Transverse colon (tissue), 4 donors: ENCODE measurements at regions not wholly inside any gene's neighbourhood (a gene's known extent, or its start where the extent isn't known, plus 50 kb on each side); places are given as distances from the start of the nearest gene placed in this dataset.

Experiments used
- POLR2A ChIP-seq: fragments of 450-650 bp; IDR thresholded peaks from one replicate; pipeline ENCODE4 v1.6.1; 2016; ENCODE audit warnings: antibody characterized with exemption, mild to moderate bottlenecking, moderate library complexity
- POLR2AphosphoS5 ChIP-seq, 3 donors: sonication (generic); formaldehyde crosslinking; IDR thresholded peaks; one replicate each; pipeline ENCODE4 v1.6.1; 2016; ENCODE audit warnings: antibody characterized with exemption in 3 of 3
- TF ChIP-seq, protein P1 (sequence below), 5 experiments: fragments of 200-600 bp in 3 of 5; fragments of 450-650 bp in 2 of 5; sonication (generic) in 3 of 5; IDR thresholded peaks; 1 replicate in 2 of 5; 2 replicates in 3 of 5; pipeline ENCODE4 v1.5.1; 2016 to 2017; ENCODE audit warnings: antibody characterized with exemption in 5 of 5, inconsistent platforms in 3 of 5, mild to moderate bottlenecking in 2 of 5, moderate library complexity in 1 of 5

DNA sequence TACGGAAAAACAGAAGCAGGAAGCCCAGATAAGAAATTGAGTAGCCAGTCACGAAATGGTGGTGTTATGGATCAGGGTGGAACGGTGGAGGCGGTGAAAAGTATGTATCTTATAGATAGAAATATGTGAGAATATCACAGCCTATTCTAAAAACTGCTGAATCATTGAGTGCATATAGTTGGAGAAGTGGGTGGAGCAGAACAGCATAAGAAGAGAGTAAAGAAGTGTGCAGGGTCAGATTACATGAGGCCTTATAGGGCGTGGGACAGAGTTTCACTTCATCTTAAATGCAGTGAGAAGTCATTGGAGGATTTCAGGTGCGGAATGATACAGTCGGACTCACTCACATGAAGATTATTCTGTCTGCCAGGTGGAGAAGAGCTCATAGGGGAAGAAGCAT, 293.1 kb downstream of the TRIML1 start:
- TF ChIP-seq POLR2A (no peak), POLR2AphosphoS5 (IDR thresholded peaks at IDR 0.05) (no peak)
- TF ChIP-seq, protein P1, sequence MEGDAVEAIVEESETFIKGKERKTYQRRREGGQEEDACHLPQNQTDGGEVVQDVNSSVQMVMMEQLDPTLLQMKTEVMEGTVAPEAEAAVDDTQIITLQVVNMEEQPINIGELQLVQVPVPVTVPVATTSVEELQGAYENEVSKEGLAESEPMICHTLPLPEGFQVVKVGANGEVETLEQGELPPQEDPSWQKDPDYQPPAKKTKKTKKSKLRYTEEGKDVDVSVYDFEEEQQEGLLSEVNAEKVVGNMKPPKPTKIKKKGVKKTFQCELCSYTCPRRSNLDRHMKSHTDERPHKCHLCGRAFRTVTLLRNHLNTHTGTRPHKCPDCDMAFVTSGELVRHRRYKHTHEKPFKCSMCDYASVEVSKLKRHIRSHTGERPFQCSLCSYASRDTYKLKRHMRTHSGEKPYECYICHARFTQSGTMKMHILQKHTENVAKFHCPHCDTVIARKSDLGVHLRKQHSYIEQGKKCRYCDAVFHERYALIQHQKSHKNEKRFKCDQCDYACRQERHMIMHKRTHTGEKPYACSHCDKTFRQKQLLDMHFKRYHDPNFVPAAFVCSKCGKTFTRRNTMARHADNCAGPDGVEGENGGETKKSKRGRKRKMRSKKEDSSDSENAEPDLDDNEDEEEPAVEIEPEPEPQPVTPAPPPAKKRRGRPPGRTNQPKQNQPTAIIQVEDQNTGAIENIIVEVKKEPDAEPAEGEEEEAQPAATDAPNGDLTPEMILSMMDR (IDR thresholded peaks at IDR 0.05): no peak
